Upper lobe of left lung (tissue), 6 donors: ENCODE measurements at regions not wholly inside any gene's neighbourhood (a gene's known extent, or its start where the extent isn't known, plus 50 kb on each side); places are given as distances from the start of the nearest gene placed in this dataset.

Source experiments
- ATAC-seq, 2 donors: fragments of 200-7000 bp; cut with Tn5 transposase; one replicate each; pipeline ENCODE4 v1.9.1; 2022; ENCODE audit warnings: mild to moderate bottlenecking in 2 of 2, moderate library complexity in 2 of 2; ENCODE audit not compliant: low FRiP score in 2 of 2
- DNase-seq, 2 donors: peaks; one replicate each; pipeline ENCODE4 v3.0.0-alpha.2; 2019 to 2020
- H3K27ac ChIP-seq, 4 donors: fragments of 200-600 bp; sonication (generic); one replicate each; pipeline ENCODE4 v1.5.1; 2016 to 2019
- H3K27me3 ChIP-seq, 4 donors: fragments of 200-600 bp; sonication (generic); one replicate each; pipeline ENCODE4 v1.5.1; 2017 to 2019
- H3K36me3 ChIP-seq, 4 donors: fragments of 200-600 bp; sonication (generic); one replicate each; pipeline ENCODE4 v1.5.1; 2016 to 2019
- H3K4me1 ChIP-seq, 4 donors: fragments of 200-600 bp; sonication (generic); one replicate each; pipeline ENCODE4 v1.5.1; 2018 to 2019
- H3K4me3 ChIP-seq, 4 donors: fragments of 200-600 bp; sonication (generic); one replicate each; pipeline ENCODE4 v1.5.1; 2017 to 2019; ENCODE audit warnings: mild to moderate bottlenecking in 2 of 4, moderate library complexity in 1 of 4
- H3K9me3 ChIP-seq, 4 donors: fragments of 200-600 bp; sonication (generic); one replicate each; pipeline ENCODE4 v1.5.1; 2018 to 2019
- CTCF ChIP-seq, 6 experiments: fragments of 450-650 bp in 4 of 6; fragments of 200-600 bp in 2 of 6; sonication (generic) in 2 of 6; IDR thresholded peaks; one replicate each; pipeline ENCODE4 v1.5.1; 2016 to 2019; ENCODE audit warnings: antibody characterized with exemption in 6 of 6
- EP300 ChIP-seq, 4 donors: sonication (generic); formaldehyde crosslinking; IDR thresholded peaks; one replicate each; pipeline ENCODE4 v1.5.1; 2017; ENCODE audit warnings: antibody characterized with exemption in 4 of 4, control low read depth in 2 of 4
- POLR2A ChIP-seq, 4 donors: fragments of 450-650 bp; IDR thresholded peaks; one replicate each; pipeline ENCODE4 v1.5.1; 2016 to 2017; ENCODE audit warnings: antibody characterized with exemption in 4 of 4, mild to moderate bottlenecking in 2 of 4
- POLR2AphosphoS5 ChIP-seq, 2 donors: sonication (generic); formaldehyde crosslinking; IDR thresholded peaks; one replicate each; pipeline ENCODE4 v1.5.1; 2017; ENCODE audit warnings: antibody characterized with exemption in 2 of 2
- WGBS, 2 donors: methylation state at CpG; one replicate each; pipeline ENCODE4 v1.1.5; 2017 to 2018; 5-methylcytosine and 5-hydroxymethylcytosine counted together
- donor health status: DM: no; HTN: no; CAD: no; lungs with moderate emphysema.
- donor health status: DM: no; HTN: yes; CAD: no; lungs with severe emphysema.

GRCh38 chr12:78711954-78712353 is 152.6 kb upstream of the SYT1 start:
- WGBS, 2 donors = 89 to 90% methylated on average over 4 of the region's 4 CpGs
- ATAC-seq (no peak), DNase-seq (no peak)
- no peak for TF ChIP-seq EP300 (IDR thresholded peaks at IDR 0.05)
- TF ChIP-seq POLR2AphosphoS5 (IDR thresholded peaks at IDR 0.05) = no peak
- no peak for TF ChIP-seq CTCF (IDR thresholded peaks at IDR 0.05)
- no peak for TF ChIP-seq POLR2A (IDR thresholded peaks at IDR 0.05)
- H3K36me3 ChIP-seq = no peaks in the 10 kb centered on the region
- no peaks in the 10 kb centered on the region for H3K9me3 ChIP-seq
- no peaks in the 10 kb centered on the region for H3K4me1 ChIP-seq
- no peak overlapping the region for H3K4me3 ChIP-seq
- H3K27me3 ChIP-seq = no peaks in the 10 kb centered on the region
- no peak overlapping the region for H3K27ac ChIP-seq

GRCh38 chr12:78712834-78713481 is 151.6 kb upstream of the SYT1 start:
- Histone ChIP-seq H3K27ac (no peak overlapping the region), H3K4me1 (no peaks in the 10 kb centered on the region), H3K27me3 (no peaks in the 10 kb centered on the region), H3K36me3 (no peaks in the 10 kb centered on the region), H3K4me3 (no peak overlapping the region), H3K9me3 (no peaks in the 10 kb centered on the region)
- ATAC-seq = no peak
- 90% methylated on average over 4 of the region's 4 CpGs for WGBS, 2 donors
- no peak for DNase-seq
- TF ChIP-seq EP300 (IDR thresholded peaks at IDR 0.05) (no peak), POLR2AphosphoS5 (IDR thresholded peaks at IDR 0.05) (no peak), CTCF (IDR thresholded peaks at IDR 0.05) (no peak), POLR2A (IDR thresholded peaks at IDR 0.05) (no peak)

GRCh38 chr12:78719721-78720120 is 144.9 kb upstream of the SYT1 start:
- TF ChIP-seq POLR2AphosphoS5 (IDR thresholded peaks at IDR 0.05) (no peak), EP300 (IDR thresholded peaks at IDR 0.05) (no peak), POLR2A (IDR thresholded peaks at IDR 0.05) (no peak), CTCF (IDR thresholded peaks at IDR 0.05) (no peak)
- ATAC-seq (no peak), DNase-seq (no peak)
- no peaks in the 10 kb centered on the region for H3K4me1 ChIP-seq
- H3K9me3 ChIP-seq = no peaks in the 10 kb centered on the region
- no peak overlapping the region for H3K27ac ChIP-seq
- H3K36me3 ChIP-seq = no peaks in the 10 kb centered on the region
- WGBS, 2 donors = 92 to 94% methylated on average over 1 of the region's 1 CpG
- no peaks in the 10 kb centered on the region for H3K27me3 ChIP-seq
- H3K4me3 ChIP-seq = no peak overlapping the region

- Histone ChIP-seq H3K4me1 (no peaks in the 10 kb centered on the region), H3K36me3 (no peaks in the 10 kb centered on the region), H3K27me3 (no peaks in the 10 kb centered on the region), H3K9me3 (no peaks in the 10 kb centered on the region), H3K27ac (no peak overlapping the region), H3K4me3 (no peak overlapping the region)
- ATAC-seq (no peak), DNase-seq (no peak)
- TF ChIP-seq POLR2A (IDR thresholded peaks at IDR 0.05) (no peak), POLR2AphosphoS5 (IDR thresholded peaks at IDR 0.05) (no peak), EP300 (IDR thresholded peaks at IDR 0.05) (no peak)
Measured at GRCh38 chr12:78721906-78722305, 142.7 kb upstream of the SYT1 start.

DNA sequence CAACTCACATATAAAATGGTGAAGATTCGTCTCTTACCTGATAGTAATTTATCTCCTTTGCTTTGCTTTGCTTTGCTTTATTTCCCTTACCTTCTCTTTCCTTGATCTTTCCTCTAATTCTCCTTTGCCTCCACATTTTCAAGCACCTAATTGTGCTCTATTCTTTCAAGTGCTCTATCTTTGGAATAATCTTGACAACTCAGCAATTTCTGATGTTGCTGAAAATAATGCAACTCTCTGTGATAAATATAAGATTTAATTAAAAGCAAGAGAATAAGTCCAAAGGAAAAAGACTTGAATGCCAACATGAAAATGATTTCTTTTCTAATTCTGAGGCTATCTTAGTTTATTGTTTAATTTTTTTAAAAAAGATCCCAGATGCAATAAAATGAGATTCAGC is 139.5 kb upstream of the SYT1 start:
- Histone ChIP-seq H3K4me1 (no peaks in the 10 kb centered on the region), H3K27me3 (no peaks in the 10 kb centered on the region), H3K9me3 (no peaks in the 10 kb centered on the region), H3K4me3 (no peak overlapping the region), H3K36me3 (no peaks in the 10 kb centered on the region), H3K27ac (no peak overlapping the region)
- DNase-seq (no peak), ATAC-seq (no peak)
- no peak for TF ChIP-seq POLR2AphosphoS5 (IDR thresholded peaks at IDR 0.05)
- TF ChIP-seq EP300 (IDR thresholded peaks at IDR 0.05) = no peak
- no peak for TF ChIP-seq CTCF (IDR thresholded peaks at IDR 0.05)
- no peak for TF ChIP-seq POLR2A (IDR thresholded peaks at IDR 0.05)
- 67 to 95% methylated on average over 1 of the region's 1 CpG for WGBS, 2 donors
